NOMO-1 (cell line): ENCODE measurements at regions not wholly inside any gene's neighbourhood (a gene's known extent, or its start where the extent isn't known, plus 50 kb on each side); places are given as distances from the start of the nearest gene placed in this dataset.
"Not testable (repeated sequence)": the region's sequence is repeated elsewhere in the genome, so short reads cannot be mapped to it uniquely, and the experiment has no call there.

Experiments used
- DNase-seq, 2 experiments: peaks; one replicate each; lab custom pipeline; 2025; ENCODE audit not compliant: unreplicated experiment in 2 of 2; lab: John Stamatoyannopoulos, UW

- DNase-seq, result no peak
Observed at GRCh38 chr22:26957897-26958296, 300.5 kb downstream of the MIAT start.

GRCh38 chr22:26958378-26958777, 301.0 kb downstream of the MIAT start:
- no peak for DNase-seq

GRCh38 chr22:26964642-26965041, 307.3 kb downstream of the MIAT start:
- DNase-seq, result no peak

DNA sequence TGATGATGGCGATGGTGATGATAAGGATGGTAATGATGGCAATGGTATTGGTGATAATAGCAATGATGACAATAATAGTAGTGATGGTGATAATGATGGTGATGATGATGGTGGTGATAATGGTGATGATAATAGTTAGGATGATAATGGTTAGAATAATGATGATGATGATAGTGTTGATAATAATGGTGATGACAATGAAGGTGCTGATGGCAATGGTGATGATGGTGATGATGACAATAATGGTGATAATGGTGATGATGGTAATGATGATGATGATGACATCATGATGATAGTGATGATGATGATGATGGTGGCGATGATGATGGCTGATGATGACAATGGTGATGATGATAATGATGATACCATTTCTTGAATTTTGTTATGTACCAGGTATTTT, 309.9 kb downstream of the MIAT start:
- DNase-seq, result no peak

DNA sequence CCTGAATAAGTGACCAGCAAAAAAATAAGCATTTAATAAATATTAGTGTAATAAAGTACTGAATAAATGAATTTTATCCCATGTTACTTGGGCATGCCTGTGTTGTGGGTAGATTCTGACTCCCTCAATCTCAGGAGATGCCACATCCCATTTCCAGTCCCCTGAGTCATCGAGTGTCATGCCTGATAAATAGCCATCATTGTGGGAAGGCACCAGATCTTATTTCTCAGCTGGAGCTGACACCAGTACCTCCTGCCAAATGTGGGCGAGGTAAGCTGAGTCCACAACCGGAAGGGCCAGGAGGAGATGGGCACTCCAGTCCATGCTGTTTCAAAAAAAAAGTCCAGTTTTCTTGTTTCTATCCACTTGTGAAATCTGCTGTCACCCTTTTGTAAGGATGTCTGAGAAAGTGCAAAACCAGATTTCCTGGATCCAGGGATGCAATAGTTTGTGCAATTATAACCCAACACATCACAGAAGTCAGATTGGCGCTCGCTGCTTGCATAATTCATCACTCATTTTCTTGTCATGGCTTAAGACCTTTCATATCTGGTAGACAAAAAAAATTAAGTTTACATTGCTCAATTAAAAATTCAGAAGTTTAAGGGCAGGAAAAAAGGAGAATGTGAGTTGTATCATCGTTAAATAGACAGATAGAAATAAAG, 311.6 kb downstream of the MIAT start:
- no peak for DNase-seq

- no peak for DNase-seq
Observed at GRCh38 chr22:26970809-26971394, 313.5 kb downstream of the MIAT start.

GRCh38 chr22:26972286-26972685, 314.9 kb downstream of the MIAT start:
- DNase-seq, result no peak

- not testable (repeated sequence) for DNase-seq
Observed at GRCh38 chr22:26972915-26973314, 315.5 kb downstream of the MIAT start.

GRCh38 chr22:26974034-26974433, 316.6 kb downstream of the MIAT start:
- no peak for DNase-seq

DNA sequence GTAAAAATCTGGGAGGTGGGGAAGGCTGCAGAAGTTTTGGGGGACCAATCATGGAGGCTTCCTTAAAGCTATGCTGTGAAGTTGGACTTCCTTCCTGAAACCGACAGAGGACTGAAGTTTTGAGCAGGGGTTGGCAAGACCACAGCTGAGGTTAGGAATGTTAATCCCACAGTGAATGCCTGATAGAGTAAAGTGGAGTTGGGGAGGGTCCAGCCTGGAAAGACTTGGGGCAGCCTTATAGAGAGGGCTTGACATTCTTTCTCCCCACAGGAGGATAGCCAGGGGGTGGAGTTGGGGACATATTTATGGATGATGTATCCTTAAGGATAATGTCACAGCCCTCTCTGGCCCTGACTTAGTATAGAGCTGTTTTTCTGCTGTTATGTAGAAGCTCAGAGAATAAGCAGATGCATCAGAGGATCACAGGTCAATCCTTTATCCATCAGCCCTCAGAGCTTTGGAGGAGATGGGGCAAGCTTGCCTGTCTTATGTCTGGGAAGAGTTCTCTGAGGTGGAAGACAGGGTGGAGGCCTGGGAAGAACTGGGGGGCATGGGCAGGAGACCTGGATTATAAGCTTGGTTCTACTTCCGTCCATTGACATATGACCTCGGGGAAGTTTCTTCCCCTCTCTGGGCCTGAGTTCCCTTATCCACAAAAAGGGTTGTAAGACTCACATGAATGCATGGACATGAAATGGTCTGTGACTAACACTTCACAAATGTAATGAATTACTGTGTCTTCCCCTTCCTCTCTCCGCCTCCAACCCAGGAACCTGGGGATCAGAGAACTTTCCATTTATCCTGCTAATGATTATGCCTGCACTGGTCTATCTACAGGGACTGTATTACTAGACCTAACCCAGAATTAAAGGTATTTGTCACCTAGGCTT, 317.8 kb downstream of the MIAT start:
- no peak for DNase-seq

GRCh38 chr22:26975865-26976264, 318.5 kb downstream of the MIAT start:
- no peak for DNase-seq

- DNase-seq, result no peak
Observed at GRCh38 chr22:26977741-26978376, 320.5 kb downstream of the MIAT start.

DNA sequence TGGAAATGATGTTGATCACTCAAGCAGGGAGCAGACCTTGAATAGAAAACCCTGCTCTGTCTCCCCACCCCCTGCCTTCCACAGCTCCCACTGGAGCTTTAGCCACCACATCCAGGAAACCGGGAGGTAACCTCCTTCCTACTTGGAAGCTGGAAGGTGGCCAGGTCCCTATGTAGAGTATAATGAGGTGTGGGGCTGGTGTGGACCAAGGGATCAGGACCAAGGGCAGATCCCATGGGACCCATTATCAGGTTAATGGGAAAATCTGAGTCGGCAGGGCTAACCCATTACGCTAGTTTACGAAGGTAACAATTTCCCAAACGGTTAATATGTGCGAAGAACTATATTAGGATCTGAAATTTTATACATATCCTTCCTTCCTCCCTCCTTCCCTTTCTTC, 321.9 kb downstream of the MIAT start:
- DNase-seq, result no peak

- no peak for DNase-seq
Observed at GRCh38 chr22:26981111-26981510, 323.7 kb downstream of the MIAT start.

DNA sequence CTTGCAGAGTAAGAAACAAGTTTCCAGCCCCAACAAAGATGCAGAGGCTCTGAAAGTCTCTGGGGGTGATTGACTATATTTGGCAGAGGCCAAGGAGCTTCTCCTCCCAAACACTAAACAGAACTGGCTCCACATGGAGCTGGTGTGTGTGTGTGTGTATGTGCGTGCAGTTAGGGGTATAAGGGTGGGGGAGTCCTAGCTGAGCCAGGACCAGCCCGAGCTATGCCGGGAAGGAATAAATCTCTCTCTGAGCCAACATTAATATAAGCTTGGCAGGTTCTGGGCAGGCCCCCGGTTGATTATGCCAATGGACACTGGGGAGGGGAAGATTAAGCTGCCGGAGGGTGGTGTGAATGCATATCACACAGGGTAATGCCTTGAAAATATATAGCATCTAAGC, 324.2 kb downstream of the MIAT start:
- DNase-seq, result no peak

DNA sequence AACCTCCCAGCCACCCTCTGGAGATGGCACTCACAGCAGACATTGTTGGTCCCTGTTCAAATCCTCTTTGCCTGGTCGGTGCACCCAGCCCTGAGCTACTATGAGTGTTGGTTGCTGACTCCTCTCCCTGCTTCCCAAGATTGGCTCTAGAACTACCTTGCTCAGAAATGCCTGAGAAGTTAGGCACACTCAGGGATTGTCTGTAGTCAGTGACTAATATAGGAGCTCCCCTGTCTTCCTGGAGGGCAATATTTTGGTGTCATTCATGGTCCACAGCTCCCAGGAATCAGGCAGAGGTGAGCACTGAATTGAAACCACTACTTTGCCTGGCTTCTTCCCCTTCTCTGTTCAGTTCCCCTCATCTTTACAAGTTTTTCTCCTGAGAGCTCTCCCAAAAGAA, 325.9 kb downstream of the MIAT start:
- no peak for DNase-seq

DNA sequence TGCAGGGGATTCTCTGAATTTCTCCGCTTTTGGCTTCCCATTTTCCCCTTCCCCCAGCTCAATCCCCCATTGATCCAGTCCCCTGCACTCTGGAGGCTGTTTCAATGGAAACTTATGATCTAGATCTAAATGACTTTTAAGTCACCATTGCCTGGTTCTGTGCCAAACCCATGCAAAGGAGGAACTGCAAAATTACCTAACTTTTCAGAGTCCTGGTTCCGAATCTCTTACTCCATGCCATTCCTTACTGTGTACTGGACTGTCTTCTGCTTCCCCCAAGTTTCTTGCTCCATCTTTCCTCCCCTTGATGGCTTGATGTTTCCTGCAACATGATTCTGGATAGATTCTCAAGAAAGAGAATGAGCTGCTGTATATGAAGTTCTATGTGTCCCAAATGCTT, 327.8 kb downstream of the MIAT start:
- no peak for DNase-seq

- no peak for DNase-seq
Observed at GRCh38 chr22:26985931-26986782, 328.8 kb downstream of the MIAT start.

GRCh38 chr22:26986884-26987283, 329.5 kb downstream of the MIAT start:
- DNase-seq, result no peak

DNA sequence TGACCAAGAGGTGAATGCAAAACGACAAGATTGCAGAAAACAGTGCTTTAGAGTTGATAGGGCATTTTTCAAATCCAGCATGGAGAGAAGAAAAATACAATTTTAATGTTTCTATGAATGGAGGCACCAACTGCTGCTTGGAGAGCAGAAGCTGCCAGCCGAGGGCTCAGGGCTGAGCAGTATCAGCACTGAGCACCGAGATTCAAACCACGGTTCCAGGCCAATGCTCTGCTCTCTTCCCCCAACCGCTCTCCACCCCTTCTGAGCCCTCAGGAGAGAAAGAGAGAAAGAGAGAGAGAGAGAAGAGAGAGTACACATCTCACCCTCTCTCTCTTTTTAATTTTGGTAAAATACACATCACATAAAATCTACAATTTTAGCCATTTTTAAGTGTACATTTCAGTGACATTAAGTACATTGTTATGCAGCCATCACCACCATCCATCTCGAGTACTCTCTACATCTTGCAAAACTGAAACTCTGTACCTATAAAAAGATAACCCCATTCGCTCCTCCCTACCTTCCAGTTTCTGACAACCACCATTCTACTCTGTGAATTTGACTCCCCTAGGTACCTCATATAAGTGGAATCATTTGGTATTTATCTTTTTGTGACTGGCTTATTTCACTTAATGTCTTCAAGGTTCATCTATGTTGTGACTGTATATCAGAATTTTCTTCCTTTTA, 333.3 kb downstream of the MIAT start:
- DNase-seq, result no peak
